A549 (cell line): ENCODE measurements at regions not wholly inside any gene's neighbourhood (a gene's known extent, or its start where the extent isn't known, plus 50 kb on each side); places are given as distances from the start of the nearest gene placed in this dataset.

ENCODE experiments used
- ATAC-seq, 2 experiments: fragments of 200-7000 bp in 1 of 2; fragments of >200 bp in 1 of 2; cut with Nextera tagmentation in 1 of 2; cut with Tn5 transposase in 1 of 2; 3 replicates each; pipeline versions ENCODE4 v1.8.0 to v1.9.1; 2018 to 2020; ENCODE audit warnings: mild to moderate bottlenecking in 1 of 2, moderate library complexity in 1 of 2
- CTCF ChIA-PET: fragments of 300-600 bp; sonication (Branson Sonifier 250); formaldehyde crosslinking; extraction: SDS; loops from one replicate; lab custom pipeline; 2021; ENCODE audit warnings: antibody characterized with exemption, inconsistent platforms; lab: Yijun Ruan, JAX
- POLR2A ChIA-PET: fragments of 350-600 bp; formaldehyde crosslinking; extraction: SDS; loops from one replicate; lab custom pipeline; 2021; ENCODE audit warnings: antibody characterized with exemption, inconsistent platforms; lab: Yijun Ruan, JAX
- DNase-seq, 2 experiments: peaks; one replicate each; pipeline versions ENCODE4 v3.0.0 to v3.0.0-alpha.2; 2011 to 2016; ENCODE audit warnings: low read depth in 1 of 2, low spot score in 1 of 2
- FAIRE-seq: peaks from 2 replicates; lab custom pipeline; 2011; peaks lifted over from hg19 to GRCh38; lab: Jason Lieb, UNC
- H3K27ac ChIP-seq, 2 experiments: fragments of >200 bp; sonication (Bioruptor Twin); formaldehyde crosslinking; 3 replicates each; pipeline ENCODE4 v1.5.1; 2016 to 2017
- H3K4me1 ChIP-seq: fragments of >200 bp; sonication (Bioruptor Twin); formaldehyde crosslinking; 3 replicates; pipeline ENCODE4 v1.6.1; 2016
- H3K4me2 ChIP-seq: fragments of >200 bp; sonication (Bioruptor Twin); formaldehyde crosslinking; 3 replicates; pipeline ENCODE4 v1.6.1; 2016
- H3K4me3 ChIP-seq: fragments of >200 bp; sonication (Bioruptor Twin); formaldehyde crosslinking; 3 replicates; pipeline ENCODE4 v1.5.1; 2016
- H3K9me3 ChIP-seq: fragments of >200 bp; sonication (Bioruptor Twin); formaldehyde crosslinking; 3 replicates; pipeline ENCODE4 v1.6.1; 2016
- BCL3 ChIP-seq: fragments of >200 bp; sonication (Bioruptor Twin); formaldehyde crosslinking; IDR thresholded peaks from 3 replicates; pipeline ENCODE4 v1.6.1; 2016
- CBX8 ChIP-seq: fragments of 200-600 bp; sonication (generic); IDR thresholded peaks from 2 replicates; pipeline ENCODE4 v1.6.1; 2016
- CHD2 ChIP-seq: fragments of 150-350 bp; IDR thresholded peaks from 2 replicates; pipeline ENCODE4 v1.6.1; 2014; ENCODE audit warnings: low read length; ENCODE audit not compliant: partially characterized antibody
- CHD4 ChIP-seq: fragments of 200-600 bp; sonication (generic); IDR thresholded peaks from 2 replicates; pipeline ENCODE4 v1.6.1; 2016; ENCODE audit warnings: antibody characterized with exemption, mild to moderate bottlenecking, borderline replicate concordance
- CTCF ChIP-seq: fragments of >200 bp; sonication (Bioruptor Twin); formaldehyde crosslinking; IDR thresholded peaks from 3 replicates; pipeline ENCODE4 v1.5.1; 2016
- E2F6 ChIP-seq: IDR thresholded peaks from 2 replicates; pipeline ENCODE4 v1.6.1; 2012; ENCODE audit warnings: low read depth, borderline replicate concordance
- EHMT2 ChIP-seq: fragments of 200-600 bp; sonication (generic); IDR thresholded peaks from 2 replicates; pipeline ENCODE4 v1.6.1; 2016; ENCODE audit warnings: antibody characterized with exemption, low read depth, mild to moderate bottlenecking, moderate library complexity
- ELK1 ChIP-seq: fragments of 150-350 bp; IDR thresholded peaks from 2 replicates; pipeline ENCODE4 v1.6.1; 2014; ENCODE audit warnings: low read depth, mild to moderate bottlenecking, low read length
- EP300 ChIP-seq, 2 experiments: fragments of >200 bp; sonication (Bioruptor Twin); formaldehyde crosslinking; IDR thresholded peaks; 2 replicates in 1 of 2; 3 replicates in 1 of 2; pipeline ENCODE4 v1.6.1; 2016 to 2017
- FOSB ChIP-seq: fragments of 250-450 bp; sonication (Bioruptor Pico); IDR thresholded peaks from 2 replicates; pipeline ENCODE4 v1.5.0; 2020; ENCODE audit warnings: mild to moderate bottlenecking, moderate library complexity
- FOXS1 ChIP-seq: fragments of 250-450 bp; sonication (Bioruptor Pico); IDR thresholded peaks from 2 replicates; pipeline ENCODE4 v1.5.0; 2020; ENCODE audit warnings: mild to moderate bottlenecking, moderate library complexity
- GATA3 ChIP-seq: IDR thresholded peaks from 2 replicates; pipeline ENCODE4 v1.6.1; 2012; ENCODE audit warnings: borderline replicate concordance
- HDAC2 ChIP-seq: fragments of 200-600 bp; sonication (generic); IDR thresholded peaks from 2 replicates; pipeline ENCODE4 v1.6.1; 2016
- HEYL ChIP-seq: fragments of 250-450 bp; sonication (Bioruptor Pico); IDR thresholded peaks from 2 replicates; pipeline ENCODE4 v1.8.0; 2021; ENCODE audit warnings: mild to moderate bottlenecking, moderate library complexity
- HOXB5 ChIP-seq: fragments of 250-450 bp; sonication (Bioruptor Pico); IDR thresholded peaks from 2 replicates; pipeline ENCODE4 v1.5.0; 2020; ENCODE audit warnings: mild to moderate bottlenecking, moderate library complexity
- JUN ChIP-seq, 2 experiments: fragments of >200 bp; sonication (Bioruptor Twin); formaldehyde crosslinking; IDR thresholded peaks; 2 replicates in 1 of 2; 3 replicates in 1 of 2; pipeline ENCODE4 v1.6.1; 2016 to 2017
- JUNB ChIP-seq: fragments of >200 bp; sonication (Bioruptor Twin); formaldehyde crosslinking; IDR thresholded peaks from 2 replicates; pipeline ENCODE4 v1.6.1; 2016
- MAX ChIP-seq: IDR thresholded peaks from 2 replicates; pipeline ENCODE4 v1.6.1; 2012
- MYC ChIP-seq: IDR thresholded peaks from 2 replicates; pipeline ENCODE4 v1.6.1; 2012; ENCODE audit warnings: mild to moderate bottlenecking, inconsistent platforms, low read length, improper control_type of control experiment, borderline replicate concordance
- NFE2L2 ChIP-seq: fragments of 150-350 bp; conservative IDR thresholded peaks from 2 replicates; pipeline ENCODE4 v1.6.1; 2014; ENCODE audit warnings: low read length
- NR3C1 ChIP-seq: fragments of >200 bp; sonication (Bioruptor Twin); formaldehyde crosslinking; IDR thresholded peaks from 3 replicates; pipeline ENCODE4 v1.6.1; 2017
- PHF8 ChIP-seq: fragments of 200-600 bp; sonication (generic); IDR thresholded peaks from 2 replicates; pipeline ENCODE4 v1.6.1; 2016; ENCODE audit warnings: low read depth, mild to moderate bottlenecking, antibody characterized with exemption, moderate library complexity, borderline replicate concordance
- POLR2A ChIP-seq: IDR thresholded peaks from 2 replicates; pipeline ENCODE4 v1.6.1; 2012; ENCODE audit warnings: mild to moderate bottlenecking, low read length
- RAD21 ChIP-seq, 2 experiments: fragments of >200 bp in 1 of 2; sonication (Bioruptor Twin) in 1 of 2; formaldehyde crosslinking in 1 of 2; IDR thresholded peaks in 1 of 2; conservative IDR thresholded peaks in 1 of 2; 2 replicates in 1 of 2; 3 replicates in 1 of 2; pipeline ENCODE4 v1.6.1; 2012 to 2018; ENCODE audit warnings: inconsistent platforms in 1 of 2
- RARB ChIP-seq: fragments of 250-450 bp; sonication (Bioruptor Pico); IDR thresholded peaks from 2 replicates; pipeline ENCODE4 v1.8.0; 2021; ENCODE audit warnings: mild to moderate bottlenecking, moderate library complexity
- RCOR1 ChIP-seq: fragments of 150-350 bp; IDR thresholded peaks from 2 replicates; pipeline ENCODE4 v1.6.1; 2014; ENCODE audit warnings: antibody characterized with exemption, low read length, low read depth
- TP53 ChIP-seq: fragments of 250-450 bp; sonication (Bioruptor Pico); IDR thresholded peaks from 2 replicates; pipeline ENCODE4 v1.5.0; 2021; ENCODE audit warnings: mild to moderate bottlenecking, moderate library complexity
- ZC3H11A ChIP-seq: fragments of 450-650 bp; IDR thresholded peaks from 2 replicates; pipeline ENCODE4 v1.6.1; 2014; ENCODE audit warnings: antibody characterized with exemption, mild to moderate bottlenecking
- ZNF302 ChIP-seq: fragments of 250-450 bp; sonication (Bioruptor Pico); IDR thresholded peaks from 2 replicates; pipeline ENCODE4 v1.9.0; 2021; ENCODE audit warnings: inconsistent platforms, mild to moderate bottlenecking, moderate library complexity
- ZSCAN20 ChIP-seq: fragments of 250-450 bp; sonication (Bioruptor Pico); IDR thresholded peaks from 2 replicates; pipeline ENCODE4 v1.8.0; 2022; ENCODE audit warnings: mild to moderate bottlenecking, moderate library complexity
- WGBS: methylation state at CpG from one replicate; pipeline ENCODE4 v1.1.6; 2017; ENCODE audit errors: missing lambda C conversion rate; 5-methylcytosine and 5-hydroxymethylcytosine counted together

- ATAC-seq (no peak), DNase-seq (no peak), FAIRE-seq (no peak)
- no peaks in the 10 kb centered on the region for H3K4me1 ChIP-seq
- no peak overlapping the region for H3K4me3 ChIP-seq
- H3K4me2 ChIP-seq = no peak overlapping the region
- POLR2A ChIA-PET = no interaction called here
- H3K9me3 ChIP-seq = no peaks in the 10 kb centered on the region
- CTCF ChIA-PET = interaction anchor here (0.5 kb wide), 1 partner anchor 15 kb away, joined by 3 read pairs; no protein-coding TSS in a partner anchor
- WGBS = 0% methylated on average over 4 of the region's 12 CpGs
- TF ChIP-seq CHD2 = no peak
- TF ChIP-seq CHD4 = no peak
- TF ChIP-seq ZSCAN20 = no peak
- no peak for TF ChIP-seq NR3C1
- TF ChIP-seq ZC3H11A = no peak
- TF ChIP-seq RCOR1 = no peak
- TF ChIP-seq FOSB (CRISPR knock-in tag) = no peak
- TF ChIP-seq FOXS1 = no peak
- TF ChIP-seq GATA3 = no peak
- TF ChIP-seq RARB (CRISPR knock-in tag) = no peak
- TF ChIP-seq HDAC2 = no peak
- TF ChIP-seq HOXB5 = no peak
- no peak for TF ChIP-seq PHF8
- H3K27ac ChIP-seq = no peak overlapping the region
Measured at GRCh38 chr13:54787754-54788153, 1759.1 kb downstream of the OLFM4 start.

GRCh38 chr13:54799621-54800226, 1771.1 kb downstream of the OLFM4 start:
- H3K27ac ChIP-seq = no peak overlapping the region
- ATAC-seq = no peak
- H3K4me3 ChIP-seq = no peak overlapping the region
- CTCF ChIA-PET = no interaction called here
- TF ChIP-seq NFE2L2 (no peak), E2F6 (no peak)
- TF ChIP-seq, all 56 proteins: peak for 0
- 32% methylated on average over 5 of the region's 37 CpGs for WGBS
- Histone ChIP-seq H3K4me1 (no peaks in the 10 kb centered on the region), H3K9me3 (no peaks in the 10 kb centered on the region), H3K4me2 (no peak overlapping the region)
- POLR2A ChIA-PET = no interaction called here
- FAIRE-seq = no peak
- DNase-seq = no peak

- WGBS = 42% methylated on average over 4 of the region's 4 CpGs
- H3K4me2 ChIP-seq = no peak overlapping the region
- DNase-seq (no peak), ATAC-seq (no peak), FAIRE-seq (no peak)
- no peak overlapping the region for H3K27ac ChIP-seq
- no peak overlapping the region for H3K4me3 ChIP-seq
- POLR2A ChIA-PET = no interaction called here
- H3K4me1 ChIP-seq = no peaks in the 10 kb centered on the region
- TF ChIP-seq JUN (IDR thresholded peaks at IDR 0.05) (no peak), RAD21 (conservative IDR thresholded peaks at IDR 0.05 in 1 of 2, IDR thresholded peaks at IDR 0.05 in 1 of 2) (no peak), CHD2 (no peak), E2F6 (no peak), HEYL (CRISPR knock-in tag) (no peak), JUNB (no peak), ELK1 (no peak), FOSB (CRISPR knock-in tag) (no peak), POLR2A (no peak), CBX8 (no peak), MAX (no peak), EHMT2 (no peak), EP300 (IDR thresholded peaks at IDR 0.05) (no peak), ZNF302 (CRISPR knock-in tag) (no peak), CTCF (no peak), MYC (no peak), BCL3 (no peak), HDAC2 (no peak), TP53 (no peak)
- no peaks in the 10 kb centered on the region for H3K9me3 ChIP-seq
- CTCF ChIA-PET = no interaction called here
Measured at GRCh38 chr13:54802226-54802625, 1773.6 kb downstream of the OLFM4 start.
